Aorta (tissue), 5 donors: ENCODE measurements at regions not wholly inside any gene's neighbourhood (a gene's known extent, or its start where the extent isn't known, plus 50 kb on each side); places are given as distances from the start of the nearest gene placed in this dataset.
"Not testable (repeated sequence)": the region's sequence is repeated elsewhere in the genome, so short reads cannot be mapped to it uniquely, and the experiment has no call there.

ENCODE experiments used
- ATAC-seq: fragments of 200-7000 bp; cut with Tn5 transposase; one replicate; pipeline ENCODE4 v1.9.1; 2022; ENCODE audit warnings: moderate library complexity; ENCODE audit not compliant: low FRiP score
- DNase-seq, 2 donors: peaks; one replicate each; pipeline ENCODE4 v3.0.0-alpha.2; 2020
- H3K27ac ChIP-seq, 2 donors: one replicate each; pipeline ENCODE4 v1.5.1; 2013; ENCODE audit warnings: low read length in 2 of 2, mild to moderate bottlenecking in 2 of 2, moderate library complexity in 2 of 2, control low read depth in 1 of 2, inconsistent platforms in 1 of 2, low read depth in 1 of 2
- H3K27me3 ChIP-seq, 2 donors: one replicate each; pipeline ENCODE4 v1.6.1; 2013; ENCODE audit warnings: control low read depth in 1 of 2, low read length in 1 of 2, mild to moderate bottlenecking in 1 of 2, moderate library complexity in 1 of 2; ENCODE audit not compliant: insufficient read depth in 2 of 2, control insufficient read depth in 1 of 2
- H3K36me3 ChIP-seq, 2 donors: one replicate each; pipeline ENCODE4 v1.6.1; 2013; ENCODE audit warnings: control low read depth in 1 of 2, low read length in 1 of 2, mild to moderate bottlenecking in 1 of 2; ENCODE audit not compliant: insufficient read depth in 2 of 2, control insufficient read depth in 1 of 2
- H3K4me1 ChIP-seq, 2 donors: one replicate each; pipeline ENCODE4 v1.6.1; 2013; ENCODE audit warnings: low read length in 2 of 2, control low read depth in 1 of 2, mild to moderate bottlenecking in 1 of 2, moderate library complexity in 1 of 2; ENCODE audit not compliant: insufficient read depth in 2 of 2, control insufficient read depth in 1 of 2
- H3K4me3 ChIP-seq, 2 donors: one replicate each; pipeline ENCODE4 v1.5.1; 2013; ENCODE audit warnings: low read length in 2 of 2, control low read depth in 1 of 2, mild to moderate bottlenecking in 1 of 2
- H3K9me3 ChIP-seq: one replicate; pipeline ENCODE4 v1.6.1; 2013; ENCODE audit warnings: mild to moderate bottlenecking, low read length; ENCODE audit not compliant: control insufficient read depth
- WGBS, 2 donors: extraction: QIAGEN DNeasy Blood & Tissue Kit; methylation state at CpG; one replicate each; pipeline ENCODE4 v1.1.7; 2013; 5-methylcytosine and 5-hydroxymethylcytosine counted together
- intact Hi-C, 2 donors: fragments of 100-400 bp; cut with DNase I; formaldehyde crosslinking; loops; one replicate each; pipeline versions ENCODE4 v1.14.2 to v1.15.0; 2022
- donor health status: healthy with polysubstance abuse.
- donor health status: Bipolar disorder and iron deficiency.
- donor health status: DM: no; HTN: no; CAD: no.
- donor health status: DM: no; HTN: no; CAD: no.
- donor health status: DM: yes; HTN: yes; CAD: no.

- H3K36me3 ChIP-seq, ATAC-seq, DNase-seq, H3K27ac ChIP-seq, H3K4me1 ChIP-seq, H3K9me3 ChIP-seq, H3K4me3 ChIP-seq, H3K27me3 ChIP-seq, intact Hi-C loops: not testable (repeated sequence)
- 94 to 98% methylated on average over 9 of the region's 9 CpGs for WGBS, 2 donors
These were observed 239.2 kb upstream of the ZNF322 start for GRCh38 chr6:26898785-26899184.

DNA sequence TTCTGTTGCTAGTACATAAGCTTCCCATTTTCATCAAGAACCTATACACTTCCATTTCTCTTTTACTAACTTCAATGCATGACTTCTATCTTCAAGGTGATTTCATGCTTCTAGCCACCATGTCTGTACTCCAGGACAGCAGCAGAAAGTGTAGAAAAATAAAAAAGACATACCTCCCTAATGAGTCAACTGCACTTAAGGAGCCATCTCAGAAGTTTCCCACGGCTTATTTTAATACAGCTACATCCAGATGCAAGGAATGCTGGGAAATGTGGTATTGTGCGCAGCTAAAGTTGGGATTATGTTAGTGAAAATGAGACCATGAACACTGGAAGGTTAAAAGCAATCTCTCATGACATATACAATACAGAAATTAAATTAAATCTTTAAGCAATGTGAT is 264.7 kb upstream of the ZNF322 start:
- H3K4me3 ChIP-seq, ATAC-seq, H3K4me1 ChIP-seq, H3K9me3 ChIP-seq, H3K27ac ChIP-seq, H3K36me3 ChIP-seq, intact Hi-C loops, DNase-seq, H3K27me3 ChIP-seq: not testable (repeated sequence)
- 85 to 92% methylated on average over 2 of the region's 2 CpGs for WGBS, 2 donors

DNA sequence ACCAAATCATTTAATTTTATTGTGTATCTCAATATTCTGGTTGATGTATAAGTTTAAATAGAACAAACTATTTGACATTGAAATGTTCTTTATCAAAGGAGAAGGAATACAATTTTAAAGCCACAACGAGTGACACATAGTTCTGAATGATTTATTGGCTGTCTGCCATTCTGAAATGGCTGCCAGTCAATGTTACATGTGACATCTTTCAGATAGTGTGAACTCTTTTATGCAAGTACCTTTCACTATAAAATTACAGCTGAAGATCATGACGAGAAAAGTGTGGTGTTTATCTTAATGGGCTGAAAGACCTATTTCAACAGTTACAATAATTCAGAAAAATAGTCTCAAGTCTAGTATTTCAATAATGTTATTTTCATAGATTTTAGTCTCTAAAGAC is 268.6 kb upstream of the ZNF322 start:
- DNase-seq, H3K9me3 ChIP-seq, H3K4me3 ChIP-seq, ATAC-seq, H3K36me3 ChIP-seq, H3K27ac ChIP-seq, H3K27me3 ChIP-seq, H3K4me1 ChIP-seq, intact Hi-C loops: not testable (repeated sequence)
- WGBS, 2 donors: 32 to 34% methylated on average over 1 of the region's 2 CpGs

- H3K27ac ChIP-seq, H3K36me3 ChIP-seq, intact Hi-C loops, DNase-seq, H3K4me3 ChIP-seq, H3K9me3 ChIP-seq, H3K27me3 ChIP-seq, ATAC-seq, H3K4me1 ChIP-seq: not testable (repeated sequence)
- 86 to 93% methylated on average over 1 of the region's 1 CpG for WGBS, 2 donors
These were observed 277.7 kb upstream of the ZNF322 start for GRCh38 chr6:26937258-26937657.

DNA sequence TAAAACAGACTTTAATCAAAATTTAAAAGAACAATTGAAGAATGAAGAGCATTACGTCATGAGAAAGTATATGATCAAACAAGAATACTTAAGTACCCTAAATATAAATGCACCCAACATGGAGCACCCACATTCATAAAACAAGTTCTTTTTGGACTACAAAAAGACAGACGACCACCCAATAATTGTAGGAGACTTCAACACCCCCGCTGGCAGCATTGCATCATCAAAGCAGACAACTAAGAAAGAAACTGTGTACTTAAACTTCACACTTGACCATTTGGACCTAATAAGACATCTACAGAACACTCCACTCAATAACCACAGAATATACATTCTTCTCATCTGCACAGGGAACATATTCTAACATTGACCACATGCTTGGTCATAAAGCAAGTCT is 291.7 kb upstream of the ZNF322 start:
- H3K4me3 ChIP-seq, H3K9me3 ChIP-seq, ATAC-seq, DNase-seq, H3K27ac ChIP-seq, intact Hi-C loops, H3K4me1 ChIP-seq, H3K36me3 ChIP-seq, H3K27me3 ChIP-seq: not testable (repeated sequence)
- WGBS, 2 donors: 82 to 96% methylated on average over 3 of the region's 3 CpGs

GRCh38 chr6:26956078-26956600 is 291.4 kb upstream of the PRSS16 start:
- H3K9me3 ChIP-seq, H3K36me3 ChIP-seq, H3K27me3 ChIP-seq, intact Hi-C loops, H3K4me1 ChIP-seq, ATAC-seq, H3K27ac ChIP-seq: not testable (repeated sequence)
- DNase-seq: peak in 1 of 2 donors; percentile 49
- 0 to 27% methylated on average over 5 to 16 of the region's 20 CpGs for WGBS, 2 donors
- peak overlapping the region; percentile 36 to 41 for H3K4me3 ChIP-seq

- DNase-seq: peak; percentile 90 to 96
These were observed 290.8 kb upstream of the PRSS16 start for GRCh38 chr6:26956601-26957184.

DNA sequence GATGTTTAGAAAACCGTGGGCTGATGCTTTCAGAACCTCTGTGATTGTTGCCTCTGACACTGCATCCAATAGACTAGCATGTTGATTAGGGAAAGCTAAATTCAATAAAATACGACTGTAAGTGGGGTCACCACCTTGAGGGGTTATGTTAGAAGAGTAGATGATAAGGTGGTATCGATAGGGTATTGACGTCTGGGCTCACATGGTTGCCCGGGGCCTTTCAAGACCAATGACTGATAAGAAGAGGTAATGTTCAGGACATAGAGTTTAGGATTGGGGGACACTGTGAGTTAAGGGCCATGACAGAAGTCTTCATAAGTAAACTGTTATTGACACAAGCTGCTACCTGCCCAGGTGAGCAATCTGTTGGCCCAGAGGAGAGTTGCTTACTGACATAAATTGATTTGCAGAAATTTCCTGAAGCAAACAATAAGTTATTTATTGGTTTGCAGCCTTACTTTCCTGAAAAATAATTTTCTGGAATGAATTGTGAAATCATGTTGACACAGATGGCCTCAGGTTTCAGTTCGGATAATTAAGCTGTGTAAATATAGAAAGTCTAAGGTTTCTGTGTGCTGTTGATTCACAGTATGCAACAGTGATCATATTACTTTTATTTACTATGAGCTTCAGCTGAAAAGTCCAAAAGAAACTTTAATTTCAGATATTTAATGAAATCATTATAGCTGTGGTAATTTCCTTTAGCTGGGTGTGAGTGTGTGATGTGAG is 289.9 kb upstream of the PRSS16 start:
- H3K4me3 ChIP-seq, H3K27ac ChIP-seq, intact Hi-C loops, H3K4me1 ChIP-seq, H3K27me3 ChIP-seq, ATAC-seq, H3K9me3 ChIP-seq, H3K36me3 ChIP-seq, DNase-seq: not testable (repeated sequence)
- 75 to 77% methylated on average over 6 of the region's 6 CpGs for WGBS, 2 donors

More at GRCh38 chr6:26956601-26957184, 290.8 kb upstream of the PRSS16 start:
- ATAC-seq, H3K4me1 ChIP-seq, H3K36me3 ChIP-seq, H3K27me3 ChIP-seq, H3K9me3 ChIP-seq, intact Hi-C loops: not testable (repeated sequence)
- Histone ChIP-seq H3K4me3 (peak overlapping the region; percentile 36 to 41), H3K27ac (peak overlapping the region in 1 of 2 donors; percentile 57)
- 1 to 2% methylated on average over 13 to 53 of the region's 54 CpGs for WGBS, 2 donors

- H3K9me3 ChIP-seq, H3K36me3 ChIP-seq, H3K4me1 ChIP-seq, intact Hi-C loops, DNase-seq, H3K4me3 ChIP-seq, H3K27me3 ChIP-seq, H3K27ac ChIP-seq, ATAC-seq: not testable (repeated sequence)
These were observed 286.3 kb upstream of the PRSS16 start for GRCh38 chr6:26961236-26961635.
